Body of pancreas (tissue), 4 donors: ENCODE measurements at regions not wholly inside any gene's neighbourhood (a gene's known extent, or its start where the extent isn't known, plus 50 kb on each side); places are given as distances from the start of the nearest gene placed in this dataset.

Experiments
- CTCF ChIP-seq, 7 experiments: fragments of 450-650 bp in 4 of 7; fragments of 200-600 bp in 3 of 7; sonication (generic) in 3 of 7; IDR thresholded peaks; one replicate each; pipeline ENCODE4 v1.5.1; 2016 to 2019; ENCODE audit warnings: antibody characterized with exemption in 7 of 7
- POLR2A ChIP-seq, 3 donors: fragments of 450-650 bp; IDR thresholded peaks; one replicate each; pipeline ENCODE4 v1.6.1; 2016; ENCODE audit warnings: antibody characterized with exemption in 3 of 3, mild to moderate bottlenecking in 2 of 3

- no peak for TF ChIP-seq CTCF (IDR thresholded peaks at IDR 0.05)
- TF ChIP-seq POLR2A (IDR thresholded peaks at IDR 0.05) = no peak
Observed at GRCh38 chr11:29327891-29328290, 688.9 kb downstream of the KCNA4 start.
